Erythroblast (primary cell): ENCODE measurements at regions not wholly inside any gene's neighbourhood (a gene's known extent, or its start where the extent isn't known, plus 50 kb on each side); places are given as distances from the start of the nearest gene placed in this dataset.

Source experiments
- GATA1 ChIP-seq: IDR thresholded peaks from 2 replicates; pipeline ENCODE4 v1.6.1; 2011; ENCODE audit warnings: low read depth, mild to moderate bottlenecking, control low read depth, low read length, moderate library complexity
- POLR2A ChIP-seq: IDR thresholded peaks from 2 replicates; pipeline ENCODE4 v1.6.1; 2011; ENCODE audit warnings: mild to moderate bottlenecking, low read length

GRCh38 chr13:55792544-55793193, 1348.0 kb upstream of the PRR20A start:
- TF ChIP-seq POLR2A (no peak), GATA1 (no peak)
